PFSK-1 (cell line): ENCODE measurements at regions not wholly inside any gene's neighbourhood (a gene's known extent, or its start where the extent isn't known, plus 50 kb on each side); places are given as distances from the start of the nearest gene placed in this dataset.

Source experiments
- FOXP2 ChIP-seq: optimal IDR thresholded peaks from 2 replicates; pipeline ENCODE3; 2011; ENCODE audit warnings: borderline replicate concordance, control low read depth, inconsistent platforms; ENCODE audit not compliant: insufficient read depth; ENCODE audit errors: extremely low read length, extremely low read depth
- POLR2AphosphoS5 ChIP-seq: IDR thresholded peaks from 2 replicates; pipeline ENCODE4 v1.6.1; 2012; ENCODE audit warnings: low read depth, mild to moderate bottlenecking, control low read depth, low read length, moderate library complexity
- REST ChIP-seq, 2 experiments: IDR thresholded peaks; 2 replicates each; pipeline versions ENCODE4 v1.6.1 to v1.8.0; 2011 to 2012; ENCODE audit warnings: low read depth in 2 of 2, low read length in 2 of 2, control low read depth in 1 of 2, inconsistent platforms in 1 of 2, mild to moderate bottlenecking in 1 of 2, moderate library complexity in 1 of 2; ENCODE audit not compliant: insufficient read depth in 1 of 2
- SIN3A ChIP-seq: IDR thresholded peaks from 2 replicates; pipeline ENCODE4 v1.6.1; 2012; ENCODE audit warnings: mild to moderate bottlenecking, low read length, moderate library complexity, borderline replicate concordance; ENCODE audit not compliant: insufficient read depth
- TAF1 ChIP-seq: IDR thresholded peaks from 2 replicates; pipeline ENCODE4 v1.6.1; 2012; ENCODE audit warnings: low read length, control low read depth, borderline replicate concordance; ENCODE audit not compliant: insufficient read depth

GRCh38 chr5:118701791-118702190, 286.6 kb downstream of the DTWD2 start:
- TF ChIP-seq POLR2AphosphoS5 (no peak), TAF1 (no peak), SIN3A (no peak), REST (IDR thresholded peaks at IDR 0.05; ENCODE audit: insufficient read depth in 1 of 2, low read depth in 2 of 2, low read length in 2 of 2) (no peak), FOXP2 (no peak)

GRCh38 chr5:118700510-118700909, 287.8 kb downstream of the DTWD2 start:
- no peak for TF ChIP-seq FOXP2
- TF ChIP-seq SIN3A, result no peak
- TF ChIP-seq TAF1, result no peak
- TF ChIP-seq REST (IDR thresholded peaks at IDR 0.05; ENCODE audit: insufficient read depth in 1 of 2, low read depth in 2 of 2, low read length in 2 of 2), result no peak
- no peak for TF ChIP-seq POLR2AphosphoS5

- TF ChIP-seq POLR2AphosphoS5 (no peak), FOXP2 (no peak), SIN3A (no peak), REST (IDR thresholded peaks at IDR 0.05; ENCODE audit: insufficient read depth in 1 of 2, low read depth in 2 of 2, low read length in 2 of 2) (no peak), TAF1 (no peak)
Measured at GRCh38 chr5:118698774-118699173, 289.6 kb downstream of the DTWD2 start.

GRCh38 chr5:118696076-118696475, 292.3 kb downstream of the DTWD2 start:
- TF ChIP-seq FOXP2 (no peak), SIN3A (no peak), TAF1 (no peak), POLR2AphosphoS5 (no peak), REST (IDR thresholded peaks at IDR 0.05; ENCODE audit: insufficient read depth in 1 of 2, low read depth in 2 of 2, low read length in 2 of 2) (no peak)

- TF ChIP-seq POLR2AphosphoS5 (no peak), REST (IDR thresholded peaks at IDR 0.05; ENCODE audit: insufficient read depth in 1 of 2, low read depth in 2 of 2, low read length in 2 of 2) (no peak), TAF1 (no peak), SIN3A (no peak), FOXP2 (no peak)
Measured at GRCh38 chr5:118692811-118693342, 295.5 kb downstream of the DTWD2 start.
